ENCODE measurements at regions not wholly inside any gene's neighbourhood (a gene's known extent, or its start where the extent isn't known, plus 50 kb on each side); places are given as distances from the start of the nearest gene placed in this dataset.

- TF ChIP-seq CTCF (IDR thresholded peaks at IDR 0.05; ENCODE audit: insufficient read depth, low read length, poor library complexity, severe bottlenecking) (no peak), EZH2phosphoT487 (conservative IDR thresholded peaks at IDR 0.05; ENCODE audit: low read length) (no peak)
Measured at GRCh38 chr18:43648002-43648401, 370.7 kb upstream of the SYT4 start.

All from SU-DHL-6 (cell line).